WTC11 (cell line): ENCODE measurements at regions not wholly inside any gene's neighbourhood (a gene's known extent, or its start where the extent isn't known, plus 50 kb on each side); places are given as distances from the start of the nearest gene placed in this dataset.
"Not testable (repeated sequence)": the region's sequence is repeated elsewhere in the genome, so short reads cannot be mapped to it uniquely, and the experiment has no call there.

Experiments
- ATAC-seq: fragments of 200-7000 bp; cut with Tn5 transposase; 2 replicates; pipeline ENCODE4 v1.10.0; 2021; ENCODE audit warnings: mild to moderate bottlenecking, moderate library complexity
- CTCF ChIA-PET: fragments of 300-600 bp; sonication (Branson Sonifier 250); formaldehyde crosslinking; loops from one replicate; lab custom pipeline; 2021; ENCODE audit warnings: antibody characterized with exemption; lab: Charles Lee
- POLR2A ChIA-PET: fragments of 350-600 bp; sonication (Branson Sonifier 250); formaldehyde crosslinking; loops from one replicate; lab custom pipeline; 2021; ENCODE audit warnings: antibody characterized with exemption; lab: Charles Lee
- DNase-seq: peaks from one replicate; pipeline ENCODE4 v3.0.0; 2021; ENCODE audit warnings: low spot score
- H3K27ac Mint-ChIP-seq: 2 replicates; pipeline ENCODE4 v1.8.0; 2021; ENCODE audit warnings: mixed read lengths
- H3K27me3 Mint-ChIP-seq: 2 replicates; pipeline ENCODE4 v1.8.0; 2021; ENCODE audit warnings: low read depth, mild to moderate bottlenecking, moderate library complexity, mixed read lengths
- H3K36me3 Mint-ChIP-seq: 2 replicates; pipeline ENCODE4 v1.8.0; 2021; ENCODE audit warnings: mixed read lengths
- H3K4me1 Mint-ChIP-seq: 2 replicates; pipeline ENCODE4 v1.8.0; 2022; ENCODE audit warnings: mixed read lengths
- H3K4me3 Mint-ChIP-seq: 2 replicates; pipeline ENCODE4 v1.8.0; 2021; ENCODE audit warnings: mild to moderate bottlenecking, moderate library complexity, mixed read lengths
- H3K9me3 Mint-ChIP-seq: 2 replicates; pipeline ENCODE4 v1.8.0; 2021; ENCODE audit warnings: mixed read lengths
- CREM ChIP-seq: sonication (generic); formaldehyde crosslinking; IDR thresholded peaks from 2 replicates; pipeline ENCODE4 v1.8.1; 2022; ENCODE audit warnings: mild to moderate bottlenecking, missing genetic modification reagents, moderate library complexity
- ESRRA ChIP-seq: sonication (generic); formaldehyde crosslinking; IDR thresholded peaks from 2 replicates; pipeline ENCODE4 v1.8.1; 2022; ENCODE audit warnings: mild to moderate bottlenecking, missing genetic modification reagents, borderline replicate concordance
- GABPB1 ChIP-seq: sonication (generic); formaldehyde crosslinking; IDR thresholded peaks from 2 replicates; pipeline ENCODE4 v1.8.1; 2023; ENCODE audit warnings: mild to moderate bottlenecking, missing genetic modification reagents
- GRHL2 ChIP-seq: fragments of 250-450 bp; sonication (Bioruptor Pico); IDR thresholded peaks from 2 replicates; pipeline ENCODE4 v1.8.0; 2022; ENCODE audit warnings: mild to moderate bottlenecking, moderate library complexity; ENCODE audit not compliant: insufficient replicate concordance, severe bottlenecking
- GTF2I ChIP-seq: fragments of 250-450 bp; sonication (Bioruptor Pico); conservative IDR thresholded peaks from 2 replicates; pipeline ENCODE4 v1.4.0; 2021; ENCODE audit warnings: mild to moderate bottlenecking
- HMGA2 ChIP-seq: fragments of 250-450 bp; sonication (Bioruptor Pico); IDR thresholded peaks from 2 replicates; pipeline ENCODE4 v1.4.0; 2021; ENCODE audit warnings: mild to moderate bottlenecking, moderate library complexity
- NR2C2 ChIP-seq: sonication (generic); formaldehyde crosslinking; IDR thresholded peaks from 2 replicates; pipeline ENCODE4 v1.8.0; 2022; ENCODE audit warnings: mild to moderate bottlenecking, missing genetic modification reagents
- OVOL2 ChIP-seq: fragments of 250-450 bp; sonication (Bioruptor Pico); IDR thresholded peaks from 2 replicates; pipeline ENCODE4 v1.9.0; 2021; ENCODE audit warnings: mild to moderate bottlenecking, borderline replicate concordance
- SP1 ChIP-seq: sonication (generic); formaldehyde crosslinking; conservative IDR thresholded peaks from 2 replicates; pipeline ENCODE4 v1.8.1; 2022; ENCODE audit warnings: missing genetic modification reagents
- TCF7 ChIP-seq: sonication (generic); formaldehyde crosslinking; IDR thresholded peaks from 2 replicates; pipeline ENCODE4 v1.8.0; 2022; ENCODE audit warnings: mild to moderate bottlenecking, low read depth, missing genetic modification reagents, moderate library complexity
- ZBTB21 ChIP-seq: sonication (generic); formaldehyde crosslinking; IDR thresholded peaks from 2 replicates; pipeline ENCODE4 v1.8.1; 2023; ENCODE audit warnings: mild to moderate bottlenecking, missing genetic modification reagents, borderline replicate concordance
- TF ChIP-seq, protein P1 (sequence below): sonication (generic); formaldehyde crosslinking; IDR thresholded peaks from 2 replicates; pipeline ENCODE4 v1.8.1; 2023; ENCODE audit warnings: mild to moderate bottlenecking, missing genetic modification reagents, borderline replicate concordance
- TF ChIP-seq, protein P2 (sequence below): fragments of 250-450 bp; sonication (Bioruptor Pico); IDR thresholded peaks from 2 replicates; pipeline ENCODE4 v1.9.0; 2021; ENCODE audit warnings: mild to moderate bottlenecking, borderline replicate concordance
- TF ChIP-seq, protein P3 (sequence below): fragments of 250-450 bp; sonication (Bioruptor Pico); IDR thresholded peaks from 2 replicates; pipeline ENCODE4 v1.9.0; 2021; ENCODE audit warnings: moderate library complexity, mild to moderate bottlenecking, inconsistent platforms, borderline replicate concordance
- TF ChIP-seq, protein P4 (sequence below): sonication (generic); formaldehyde crosslinking; IDR thresholded peaks from 2 replicates; pipeline ENCODE4 v1.8.0; 2022; ENCODE audit warnings: mild to moderate bottlenecking, missing genetic modification reagents
- TF ChIP-seq, protein P5 (sequence below): sonication (generic); formaldehyde crosslinking; IDR thresholded peaks from 2 replicates; pipeline ENCODE4 v1.8.1; 2023; ENCODE audit warnings: mild to moderate bottlenecking, missing genetic modification reagents

DNA sequence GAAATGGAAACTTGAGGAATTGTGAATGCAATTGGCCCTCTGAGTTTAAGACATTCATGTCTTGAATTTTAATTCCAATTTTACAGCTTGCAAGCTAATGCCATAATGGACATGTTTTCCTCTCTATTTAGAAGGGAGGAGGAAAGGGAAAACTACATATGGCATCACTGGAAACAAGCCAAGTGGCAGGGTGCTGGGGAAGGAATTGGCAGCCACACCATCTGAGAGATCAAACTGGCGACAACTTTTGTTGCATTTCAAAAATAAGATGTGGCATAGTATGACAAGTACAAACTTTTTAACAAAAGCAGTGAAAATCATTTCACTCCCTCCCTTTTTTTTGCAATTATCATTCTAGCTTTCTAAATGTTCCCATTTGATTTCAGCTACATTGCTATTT, 615.6 kb downstream of the CENPC start (continued):
- TF ChIP-seq, protein P1, sequence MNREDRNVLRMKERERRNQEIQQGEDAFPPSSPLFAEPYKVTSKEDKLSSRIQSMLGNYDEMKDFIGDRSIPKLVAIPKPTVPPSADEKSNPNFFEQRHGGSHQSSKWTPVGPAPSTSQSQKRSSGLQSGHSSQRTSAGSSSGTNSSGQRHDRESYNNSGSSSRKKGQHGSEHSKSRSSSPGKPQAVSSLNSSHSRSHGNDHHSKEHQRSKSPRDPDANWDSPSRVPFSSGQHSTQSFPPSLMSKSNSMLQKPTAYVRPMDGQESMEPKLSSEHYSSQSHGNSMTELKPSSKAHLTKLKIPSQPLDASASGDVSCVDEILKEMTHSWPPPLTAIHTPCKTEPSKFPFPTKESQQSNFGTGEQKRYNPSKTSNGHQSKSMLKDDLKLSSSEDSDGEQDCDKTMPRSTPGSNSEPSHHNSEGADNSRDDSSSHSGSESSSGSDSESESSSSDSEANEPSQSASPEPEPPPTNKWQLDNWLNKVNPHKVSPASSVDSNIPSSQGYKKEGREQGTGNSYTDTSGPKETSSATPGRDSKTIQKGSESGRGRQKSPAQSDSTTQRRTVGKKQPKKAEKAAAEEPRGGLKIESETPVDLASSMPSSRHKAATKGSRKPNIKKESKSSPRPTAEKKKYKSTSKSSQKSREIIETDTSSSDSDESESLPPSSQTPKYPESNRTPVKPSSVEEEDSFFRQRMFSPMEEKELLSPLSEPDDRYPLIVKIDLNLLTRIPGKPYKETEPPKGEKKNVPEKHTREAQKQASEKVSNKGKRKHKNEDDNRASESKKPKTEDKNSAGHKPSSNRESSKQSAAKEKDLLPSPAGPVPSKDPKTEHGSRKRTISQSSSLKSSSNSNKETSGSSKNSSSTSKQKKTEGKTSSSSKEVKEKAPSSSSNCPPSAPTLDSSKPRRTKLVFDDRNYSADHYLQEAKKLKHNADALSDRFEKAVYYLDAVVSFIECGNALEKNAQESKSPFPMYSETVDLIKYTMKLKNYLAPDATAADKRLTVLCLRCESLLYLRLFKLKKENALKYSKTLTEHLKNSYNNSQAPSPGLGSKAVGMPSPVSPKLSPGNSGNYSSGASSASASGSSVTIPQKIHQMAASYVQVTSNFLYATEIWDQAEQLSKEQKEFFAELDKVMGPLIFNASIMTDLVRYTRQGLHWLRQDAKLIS (CRISPR knock-in tag) = no peak
- TF ChIP-seq GABPB1 (CRISPR knock-in tag) = no peak
- TF ChIP-seq, protein P2, sequence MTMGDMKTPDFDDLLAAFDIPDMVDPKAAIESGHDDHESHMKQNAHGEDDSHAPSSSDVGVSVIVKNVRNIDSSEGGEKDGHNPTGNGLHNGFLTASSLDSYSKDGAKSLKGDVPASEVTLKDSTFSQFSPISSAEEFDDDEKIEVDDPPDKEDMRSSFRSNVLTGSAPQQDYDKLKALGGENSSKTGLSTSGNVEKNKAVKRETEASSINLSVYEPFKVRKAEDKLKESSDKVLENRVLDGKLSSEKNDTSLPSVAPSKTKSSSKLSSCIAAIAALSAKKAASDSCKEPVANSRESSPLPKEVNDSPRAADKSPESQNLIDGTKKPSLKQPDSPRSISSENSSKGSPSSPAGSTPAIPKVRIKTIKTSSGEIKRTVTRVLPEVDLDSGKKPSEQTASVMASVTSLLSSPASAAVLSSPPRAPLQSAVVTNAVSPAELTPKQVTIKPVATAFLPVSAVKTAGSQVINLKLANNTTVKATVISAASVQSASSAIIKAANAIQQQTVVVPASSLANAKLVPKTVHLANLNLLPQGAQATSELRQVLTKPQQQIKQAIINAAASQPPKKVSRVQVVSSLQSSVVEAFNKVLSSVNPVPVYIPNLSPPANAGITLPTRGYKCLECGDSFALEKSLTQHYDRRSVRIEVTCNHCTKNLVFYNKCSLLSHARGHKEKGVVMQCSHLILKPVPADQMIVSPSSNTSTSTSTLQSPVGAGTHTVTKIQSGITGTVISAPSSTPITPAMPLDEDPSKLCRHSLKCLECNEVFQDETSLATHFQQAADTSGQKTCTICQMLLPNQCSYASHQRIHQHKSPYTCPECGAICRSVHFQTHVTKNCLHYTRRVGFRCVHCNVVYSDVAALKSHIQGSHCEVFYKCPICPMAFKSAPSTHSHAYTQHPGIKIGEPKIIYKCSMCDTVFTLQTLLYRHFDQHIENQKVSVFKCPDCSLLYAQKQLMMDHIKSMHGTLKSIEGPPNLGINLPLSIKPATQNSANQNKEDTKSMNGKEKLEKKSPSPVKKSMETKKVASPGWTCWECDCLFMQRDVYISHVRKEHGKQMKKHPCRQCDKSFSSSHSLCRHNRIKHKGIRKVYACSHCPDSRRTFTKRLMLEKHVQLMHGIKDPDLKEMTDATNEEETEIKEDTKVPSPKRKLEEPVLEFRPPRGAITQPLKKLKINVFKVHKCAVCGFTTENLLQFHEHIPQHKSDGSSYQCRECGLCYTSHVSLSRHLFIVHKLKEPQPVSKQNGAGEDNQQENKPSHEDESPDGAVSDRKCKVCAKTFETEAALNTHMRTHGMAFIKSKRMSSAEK (CRISPR knock-in tag) = no peak
- TF ChIP-seq OVOL2 (CRISPR knock-in tag) = no peak

DNA sequence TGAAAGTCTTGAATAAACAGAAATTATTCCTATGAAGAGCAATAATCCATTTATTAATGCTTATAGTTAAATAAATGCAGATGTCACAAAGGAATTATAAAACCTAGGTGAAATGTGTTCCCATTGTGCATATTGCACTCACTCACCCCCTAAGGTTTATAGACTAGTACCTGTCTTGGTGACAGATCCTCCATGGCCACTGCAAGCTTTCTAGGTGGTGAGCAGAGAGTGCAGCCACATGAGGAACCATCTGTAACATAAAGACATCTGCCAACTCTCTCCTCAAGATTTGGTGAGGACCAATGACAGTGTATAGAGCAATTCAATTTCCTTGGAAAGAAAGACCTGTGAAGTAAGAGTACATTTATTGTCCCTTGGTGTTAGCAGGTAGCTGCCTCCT, 616.4 kb downstream of the CENPC start:
- H3K36me3 Mint-ChIP-seq, POLR2A ChIA-PET: not testable (repeated sequence)

DNA sequence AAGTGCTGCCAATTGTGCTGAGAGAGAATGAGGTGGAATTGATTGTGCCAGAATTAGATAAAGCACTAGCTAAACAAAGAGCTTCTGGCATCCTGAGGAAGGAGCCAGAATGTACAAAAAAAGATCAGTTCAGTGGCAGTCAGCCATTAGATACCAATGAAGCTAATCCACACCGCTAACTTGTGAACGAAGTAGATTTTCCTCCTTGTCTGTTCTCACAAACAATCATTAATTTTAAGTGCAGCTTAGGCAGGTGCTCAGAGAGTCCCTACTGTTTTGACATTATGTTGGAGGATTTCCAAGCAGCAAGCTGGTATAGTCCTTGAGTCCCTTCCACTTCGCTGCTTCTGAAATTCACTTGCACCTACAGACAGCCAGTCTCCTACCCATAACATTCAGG, 617.4 kb downstream of the CENPC start:
- Mint-ChIP-seq H3K4me1 (no peaks in the 10 kb centered on the region), H3K36me3 (no peaks in the 10 kb centered on the region), H3K9me3 (no peaks in the 10 kb centered on the region), H3K27me3 (no peaks in the 10 kb centered on the region), H3K4me3 (no peak overlapping the region), H3K27ac (no peak overlapping the region; the same call in 1 of the 2 replicates)
- ATAC-seq (no peak), DNase-seq (no peak)
- TF ChIP-seq, protein P3, sequence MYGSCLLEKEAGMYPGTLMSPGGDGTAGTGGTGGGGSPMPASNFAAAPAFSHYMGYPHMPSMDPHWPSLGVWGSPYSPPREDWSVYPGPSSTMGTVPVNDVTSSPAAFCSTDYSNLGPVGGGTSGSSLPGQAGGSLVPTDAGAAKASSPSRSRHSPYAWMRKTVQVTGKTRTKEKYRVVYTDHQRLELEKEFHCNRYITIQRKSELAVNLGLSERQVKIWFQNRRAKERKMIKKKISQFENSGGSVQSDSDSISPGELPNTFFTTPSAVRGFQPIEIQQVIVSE = no peak
- TF ChIP-seq ZBTB21 (CRISPR knock-in tag) (no peak), SP1 (CRISPR knock-in tag) (no peak), ESRRA (no peak), HMGA2 (CRISPR knock-in tag) (no peak), CREM (CRISPR knock-in tag) (no peak)
- CTCF ChIA-PET = interaction anchor here (0.7 kb wide), 1 partner anchor 102 kb away, joined by 3 read pairs; no protein-coding TSS in a partner anchor
- POLR2A ChIA-PET = no interaction called here

More for the DNA sequence above, 616.4 kb downstream of the CENPC start:
- H3K4me1 Mint-ChIP-seq, DNase-seq, CTCF ChIA-PET, H3K4me3 Mint-ChIP-seq, H3K9me3 Mint-ChIP-seq, ATAC-seq, H3K27me3 Mint-ChIP-seq, H3K27ac Mint-ChIP-seq: not testable (repeated sequence)

DNA sequence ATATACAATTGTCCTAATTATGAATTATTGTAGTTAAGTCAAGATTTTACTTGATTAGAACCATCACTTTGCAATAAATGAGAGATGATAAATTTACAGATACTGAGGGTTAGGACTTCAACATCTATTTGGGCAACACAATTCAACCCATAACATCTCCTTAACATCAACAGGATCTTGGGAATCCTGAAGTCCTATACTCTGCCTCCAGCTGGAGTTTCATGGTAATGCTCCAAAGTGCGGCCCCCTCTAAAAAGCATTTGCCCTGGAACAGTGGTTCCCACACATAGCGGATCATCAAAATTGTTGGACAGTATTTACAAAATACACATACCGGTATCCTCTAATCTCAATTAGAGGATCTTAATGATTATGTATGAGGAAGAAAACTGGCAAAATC, 618.6 kb downstream of the CENPC start:
- DNase-seq (peak; percentile 11), ATAC-seq (peak; percentile 67)
- no peaks in the 10 kb centered on the region for H3K27me3 Mint-ChIP-seq
- no peaks in the 10 kb centered on the region for H3K36me3 Mint-ChIP-seq
- ChIA-PET CTCF (no interaction called here), POLR2A (no interaction called here)
- H3K9me3 Mint-ChIP-seq = no peaks in the 10 kb centered on the region
- H3K4me1 Mint-ChIP-seq = no peaks in the 10 kb centered on the region
- H3K4me3 Mint-ChIP-seq = no peak overlapping the region
- no peak overlapping the region for H3K27ac Mint-ChIP-seq
- TF ChIP-seq TCF7 (CRISPR knock-in tag) = no peak
- TF ChIP-seq, protein P4, sequence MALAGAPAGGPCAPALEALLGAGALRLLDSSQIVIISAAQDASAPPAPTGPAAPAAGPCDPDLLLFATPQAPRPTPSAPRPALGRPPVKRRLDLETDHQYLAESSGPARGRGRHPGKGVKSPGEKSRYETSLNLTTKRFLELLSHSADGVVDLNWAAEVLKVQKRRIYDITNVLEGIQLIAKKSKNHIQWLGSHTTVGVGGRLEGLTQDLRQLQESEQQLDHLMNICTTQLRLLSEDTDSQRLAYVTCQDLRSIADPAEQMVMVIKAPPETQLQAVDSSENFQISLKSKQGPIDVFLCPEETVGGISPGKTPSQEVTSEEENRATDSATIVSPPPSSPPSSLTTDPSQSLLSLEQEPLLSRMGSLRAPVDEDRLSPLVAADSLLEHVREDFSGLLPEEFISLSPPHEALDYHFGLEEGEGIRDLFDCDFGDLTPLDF (CRISPR knock-in tag) = no peak
- TF ChIP-seq NR2C2 (CRISPR knock-in tag) = no peak
- no peak for TF ChIP-seq GTF2I (CRISPR knock-in tag)
- TF ChIP-seq, protein P5, sequence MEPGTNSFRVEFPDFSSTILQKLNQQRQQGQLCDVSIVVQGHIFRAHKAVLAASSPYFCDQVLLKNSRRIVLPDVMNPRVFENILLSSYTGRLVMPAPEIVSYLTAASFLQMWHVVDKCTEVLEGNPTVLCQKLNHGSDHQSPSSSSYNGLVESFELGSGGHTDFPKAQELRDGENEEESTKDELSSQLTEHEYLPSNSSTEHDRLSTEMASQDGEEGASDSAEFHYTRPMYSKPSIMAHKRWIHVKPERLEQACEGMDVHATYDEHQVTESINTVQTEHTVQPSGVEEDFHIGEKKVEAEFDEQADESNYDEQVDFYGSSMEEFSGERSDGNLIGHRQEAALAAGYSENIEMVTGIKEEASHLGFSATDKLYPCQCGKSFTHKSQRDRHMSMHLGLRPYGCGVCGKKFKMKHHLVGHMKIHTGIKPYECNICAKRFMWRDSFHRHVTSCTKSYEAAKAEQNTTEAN (CRISPR knock-in tag) = no peak
- no peak for TF ChIP-seq GRHL2 (CRISPR knock-in tag)
